ENCODE measurements at regions not wholly inside any gene's neighbourhood (a gene's known extent, or its start where the extent isn't known, plus 50 kb on each side); places are given as distances from the start of the nearest gene placed in this dataset.

DNA sequence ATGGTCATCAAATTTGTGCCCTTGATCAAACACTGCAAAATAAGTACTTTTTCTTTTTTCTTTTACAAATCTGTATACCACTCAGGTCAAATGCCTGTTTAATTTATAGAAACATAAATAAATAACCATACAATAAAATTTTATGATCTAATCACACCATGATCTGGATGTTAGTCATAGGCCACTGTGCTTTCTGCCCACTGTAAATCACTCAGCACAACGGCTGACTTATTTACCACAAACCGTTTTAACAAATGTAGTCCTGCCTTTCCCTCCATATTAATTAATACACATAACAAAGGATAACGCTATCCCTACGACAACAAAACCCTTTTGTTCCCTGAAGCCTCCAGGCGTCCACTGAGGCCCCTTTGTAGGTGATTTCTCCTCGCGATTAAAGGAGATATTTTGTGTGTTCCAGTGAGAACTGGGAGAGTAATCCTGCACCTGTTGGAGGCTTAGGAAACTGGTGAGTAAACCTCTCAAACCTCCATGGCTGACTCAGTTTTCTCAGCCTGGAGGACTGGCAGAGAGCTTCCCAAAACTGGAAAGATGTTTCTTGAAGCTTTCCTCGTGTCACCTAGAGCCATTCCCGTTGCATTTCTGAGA is 477.1 kb upstream of the SGCG start:
- no peak for DNase-seq

DNA sequence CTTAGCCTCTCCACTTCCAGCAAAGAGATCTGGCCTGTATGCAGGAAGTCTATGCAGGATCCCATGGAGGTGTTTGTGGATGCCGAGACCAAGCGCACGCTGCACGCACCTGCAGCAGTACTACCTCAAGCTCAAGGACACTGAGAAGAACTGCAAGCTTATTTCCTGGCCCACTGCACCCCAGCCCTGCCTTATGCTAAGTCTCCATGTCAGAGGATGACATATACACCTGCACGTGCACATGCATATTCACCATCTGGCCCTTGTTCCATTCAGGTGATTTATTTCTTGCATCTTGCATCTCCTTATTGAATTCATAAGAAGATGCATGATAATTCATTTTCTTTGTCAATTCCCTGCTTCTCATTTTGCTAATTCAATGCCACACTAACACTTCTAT is 472.8 kb upstream of the SGCG start:
- DNase-seq: no peak

DNA sequence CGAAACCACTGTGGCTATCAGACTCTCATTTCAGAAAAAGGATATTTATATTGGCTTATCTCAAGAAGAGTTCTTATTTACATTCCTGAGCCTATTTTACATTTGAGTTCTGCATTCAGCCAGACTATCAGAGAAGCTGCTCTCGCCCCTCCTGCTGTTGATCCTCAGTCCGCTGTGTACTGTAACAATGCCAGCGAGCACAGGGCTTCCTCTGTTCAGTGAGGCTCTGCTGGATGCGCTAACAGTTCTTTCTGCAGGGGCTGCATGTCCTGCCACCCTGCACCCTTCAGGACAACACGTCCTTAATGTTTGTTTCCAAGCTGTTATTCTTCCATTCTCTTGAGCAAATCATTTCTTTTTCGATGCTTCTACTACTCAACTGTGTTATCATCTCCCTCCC is 463.7 kb upstream of the SGCG start:
- DNase-seq: no peak

DNA sequence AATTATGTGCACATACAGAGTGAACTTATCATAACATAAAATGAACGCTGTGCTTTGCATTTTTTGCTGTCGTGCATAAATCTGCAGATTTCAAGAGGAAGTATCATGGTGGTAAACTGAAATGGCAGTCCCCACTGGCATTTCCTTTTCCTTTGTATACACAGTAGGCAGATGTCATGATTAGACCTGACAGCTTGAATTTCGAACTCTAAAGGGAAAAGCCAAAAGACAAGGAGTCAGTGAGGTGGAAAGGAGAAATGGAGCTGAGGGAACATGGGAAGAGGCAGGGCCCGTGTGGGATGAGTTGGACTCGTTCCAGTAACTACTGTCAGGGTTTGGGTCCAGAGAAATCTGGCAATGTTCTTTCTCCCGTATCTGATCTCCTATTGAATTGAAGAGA is 454.1 kb upstream of the SGCG start:
- DNase-seq: no peak

DNA sequence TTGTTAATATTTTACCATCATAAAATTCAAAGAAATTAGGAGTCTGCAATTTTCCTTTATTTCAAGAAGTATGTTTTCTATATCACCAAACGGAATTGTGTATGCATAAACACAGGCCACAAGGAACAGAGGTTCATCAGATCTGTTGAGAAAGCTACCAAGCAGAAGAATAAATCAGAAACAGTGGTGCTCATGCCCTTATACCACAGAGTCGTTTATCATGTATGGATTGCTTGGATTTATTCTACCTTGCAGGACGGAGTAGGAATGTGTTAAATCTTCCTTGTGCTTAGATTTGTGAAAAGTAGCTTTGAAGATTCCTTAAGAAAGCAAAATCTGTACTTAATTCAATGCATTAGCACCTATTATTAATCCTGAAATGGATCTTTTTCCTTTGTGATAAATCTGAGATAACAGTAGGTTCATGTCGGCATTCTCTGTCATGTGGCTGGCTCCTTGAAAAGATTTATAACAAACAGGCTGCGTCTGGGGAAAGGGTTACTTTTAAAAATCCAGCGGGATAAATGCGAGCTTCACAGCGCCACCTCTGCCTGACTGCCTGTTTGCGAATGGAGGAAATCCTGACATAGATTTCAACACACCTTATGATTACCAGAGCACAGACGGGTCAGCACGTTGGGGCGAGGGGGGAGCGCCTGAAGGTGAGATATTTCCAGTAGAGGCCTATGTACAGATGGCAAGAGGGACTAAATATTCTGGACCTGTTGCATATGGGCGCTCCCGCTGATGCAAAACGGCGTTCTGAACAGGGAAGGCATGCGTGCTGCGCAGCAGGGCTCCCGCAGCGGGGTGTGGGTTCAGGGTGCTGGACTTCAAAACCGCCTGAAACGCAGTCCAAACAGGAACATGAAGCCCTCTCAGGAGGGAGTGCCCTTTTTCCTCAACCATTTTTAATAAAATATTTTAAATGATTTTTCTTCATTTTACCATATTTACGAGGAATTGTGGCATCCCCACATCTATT is 445.5 kb upstream of the SGCG start:
- DNase-seq: no peak

DNA sequence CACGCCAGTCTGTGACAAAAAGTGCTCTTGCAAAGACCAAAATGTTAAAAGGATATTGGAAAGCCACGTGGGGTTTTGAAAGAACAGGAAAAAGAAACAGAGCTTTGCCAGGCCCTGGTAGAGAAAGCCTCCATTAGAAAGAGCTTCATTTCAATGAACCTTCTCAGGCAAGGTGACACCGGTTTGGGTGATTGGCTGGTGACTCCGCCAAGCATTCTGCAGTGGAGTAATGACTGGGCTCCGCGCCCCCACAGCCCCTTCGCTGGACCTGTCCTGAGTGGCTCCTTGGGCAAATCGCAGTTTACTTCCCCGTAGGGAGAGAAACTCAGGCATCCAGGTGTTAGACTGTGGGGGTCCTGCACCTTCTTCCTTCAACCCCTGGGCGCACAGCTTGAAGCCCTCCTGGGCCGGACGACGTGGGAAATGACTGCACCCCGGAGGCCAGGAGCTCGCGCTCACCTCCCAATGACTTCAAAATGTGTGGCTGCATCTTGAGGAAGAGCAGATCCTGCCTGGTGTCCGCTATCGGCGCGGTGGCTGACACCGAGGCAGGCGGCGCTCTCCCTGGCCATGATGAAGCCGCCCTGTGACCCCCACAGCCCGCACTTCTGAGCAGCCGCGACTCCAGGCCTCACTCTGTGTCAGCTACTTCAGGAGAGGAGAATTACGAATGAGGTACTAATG is 444.6 kb upstream of the SGCG start:
- no peak for DNase-seq

DNA sequence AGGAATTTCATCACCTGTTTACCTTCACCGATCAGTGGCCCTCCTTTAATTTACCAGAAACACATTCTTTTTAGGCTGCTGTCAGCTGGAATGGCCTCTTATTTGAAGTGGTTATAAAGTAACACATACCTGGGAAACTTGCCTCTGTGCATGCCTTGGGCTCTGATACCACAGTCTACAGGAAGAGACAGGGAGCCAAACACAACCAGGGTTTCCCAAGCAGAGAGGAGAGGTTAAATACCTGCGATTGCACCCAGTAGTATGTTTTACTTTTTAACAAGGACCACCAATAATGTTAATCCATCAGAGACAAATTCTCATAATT is 444.0 kb upstream of the SGCG start:
- no peak for DNase-seq

DNA sequence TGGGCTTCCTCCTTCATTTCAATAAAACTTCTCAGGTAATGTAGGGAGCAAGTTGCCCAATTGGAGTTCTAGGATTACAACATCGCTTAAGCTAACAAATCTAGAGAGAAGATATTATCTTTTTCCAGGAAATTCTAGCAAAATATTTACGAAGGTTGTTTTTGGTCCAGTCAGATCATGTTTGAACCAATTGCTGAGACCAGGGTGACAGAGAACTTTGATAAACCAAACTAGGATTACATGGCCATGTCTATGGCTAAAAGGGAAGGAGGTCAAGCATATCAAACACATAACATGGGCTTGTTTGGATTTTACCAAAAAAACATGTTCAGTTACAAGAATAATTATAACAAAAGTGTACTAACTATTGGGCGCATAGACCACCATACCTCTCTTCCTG is 442.4 kb upstream of the SGCG start:
- DNase-seq: no peak

DNA sequence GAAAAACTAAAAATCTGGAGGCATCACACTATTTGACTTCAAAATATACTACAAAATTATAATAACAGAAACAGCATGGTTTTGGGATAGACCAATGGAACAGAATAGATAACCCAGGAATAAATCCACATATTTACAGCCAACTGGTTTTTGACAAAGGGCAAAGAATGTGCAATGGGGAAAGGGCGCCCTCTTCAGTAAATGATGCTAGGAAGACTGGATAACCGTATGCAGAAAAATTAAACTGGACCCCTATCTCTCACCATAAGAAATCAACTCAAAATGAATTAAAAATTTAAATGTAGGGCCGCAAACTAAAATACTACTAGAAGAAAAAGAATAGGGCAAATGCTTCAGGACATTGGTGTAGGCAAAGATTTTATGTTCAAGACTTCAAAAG is 440.5 kb upstream of the SGCG start:
- no peak for DNase-seq

DNA sequence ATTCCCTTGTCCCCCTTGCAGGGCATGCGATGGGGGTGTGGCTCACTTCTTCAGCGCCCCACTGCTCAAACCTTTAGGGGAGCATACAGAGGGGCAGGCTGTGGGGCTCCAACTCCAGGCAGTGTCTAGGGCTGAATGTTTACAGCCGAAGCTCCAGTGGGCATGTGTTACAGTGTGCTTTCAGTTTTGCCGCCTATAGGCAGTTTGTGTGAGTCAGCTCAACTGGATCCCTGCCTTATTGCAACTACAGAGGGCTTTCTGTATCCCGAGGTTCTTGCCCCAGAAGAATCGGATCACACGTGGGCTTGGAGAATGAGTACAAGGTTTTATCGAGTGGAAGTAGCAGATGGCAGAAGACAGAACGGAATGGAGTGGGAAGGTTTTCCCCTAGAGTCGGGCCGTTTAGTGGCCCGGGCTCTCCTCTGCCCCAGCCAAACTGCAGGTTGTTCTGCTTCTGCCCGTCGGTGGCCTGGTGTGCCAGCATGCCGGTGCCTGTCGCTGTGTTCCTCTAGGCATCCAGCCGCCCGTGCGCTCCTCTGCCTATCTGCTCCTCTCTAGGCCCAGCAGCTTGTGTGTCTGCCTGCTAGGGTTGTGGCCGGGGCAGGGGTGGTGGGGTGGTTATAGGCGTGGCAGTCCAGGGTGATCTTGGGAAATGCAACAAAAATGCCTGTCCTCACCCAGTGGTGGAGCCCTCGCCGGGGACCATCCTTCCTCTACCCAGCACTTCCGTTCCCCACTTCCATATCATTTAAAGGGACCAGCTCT is 435.9 kb upstream of the SGCG start:
- no peak for DNase-seq

DNA sequence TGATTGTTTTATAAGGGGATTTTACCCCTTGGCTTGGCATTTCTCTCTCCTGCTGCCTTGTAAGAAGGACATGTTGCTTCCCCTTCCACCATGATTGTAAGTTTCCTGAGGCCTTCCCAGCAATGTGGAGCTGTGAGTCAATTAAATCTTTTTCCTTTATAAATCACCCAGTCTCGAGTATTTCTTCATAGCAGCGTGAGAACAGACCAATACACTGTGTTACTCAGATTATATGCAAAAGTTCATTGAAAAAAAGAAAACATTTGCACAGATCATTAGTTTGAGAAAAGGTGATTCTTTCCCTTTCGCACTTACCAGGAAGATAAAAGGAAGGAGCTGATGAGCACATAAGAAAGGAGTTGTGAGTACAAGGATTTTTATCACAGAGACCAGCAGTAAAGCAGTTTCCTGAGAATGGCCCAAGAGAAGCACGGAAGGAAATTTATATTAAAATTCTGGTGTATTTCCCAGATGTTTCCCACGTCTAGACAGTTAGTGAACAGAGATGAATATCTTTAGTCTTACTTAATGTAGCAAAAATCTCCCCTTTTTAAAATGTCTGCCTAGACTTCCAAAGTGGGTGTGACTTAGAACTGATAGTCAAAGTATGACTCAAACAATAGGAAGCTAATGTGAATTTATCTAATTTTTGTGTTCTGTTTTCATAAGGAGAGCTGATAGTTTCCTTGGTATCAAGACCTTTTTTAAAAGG is 431.8 kb upstream of the SGCG start:
- no peak for DNase-seq

DNA sequence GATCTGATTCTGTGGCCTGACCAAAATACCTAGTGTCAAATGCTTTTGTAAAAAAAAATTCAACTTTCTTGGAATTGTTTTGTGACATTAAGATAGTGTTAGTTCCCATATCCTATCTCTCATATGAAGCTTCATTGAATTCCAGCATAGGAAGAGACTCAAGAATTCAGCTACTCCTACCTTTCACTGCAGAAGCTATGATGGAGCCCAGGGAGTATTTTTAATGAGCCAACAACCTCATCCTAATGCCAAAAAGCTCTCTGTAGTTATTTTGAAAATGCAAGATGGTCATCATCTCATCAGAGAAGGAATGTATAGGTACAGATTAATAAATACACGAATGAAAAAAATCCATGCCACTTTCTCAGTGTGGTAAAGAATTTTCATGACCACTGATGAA is 431.2 kb upstream of the SGCG start:
- no peak for DNase-seq

DNA sequence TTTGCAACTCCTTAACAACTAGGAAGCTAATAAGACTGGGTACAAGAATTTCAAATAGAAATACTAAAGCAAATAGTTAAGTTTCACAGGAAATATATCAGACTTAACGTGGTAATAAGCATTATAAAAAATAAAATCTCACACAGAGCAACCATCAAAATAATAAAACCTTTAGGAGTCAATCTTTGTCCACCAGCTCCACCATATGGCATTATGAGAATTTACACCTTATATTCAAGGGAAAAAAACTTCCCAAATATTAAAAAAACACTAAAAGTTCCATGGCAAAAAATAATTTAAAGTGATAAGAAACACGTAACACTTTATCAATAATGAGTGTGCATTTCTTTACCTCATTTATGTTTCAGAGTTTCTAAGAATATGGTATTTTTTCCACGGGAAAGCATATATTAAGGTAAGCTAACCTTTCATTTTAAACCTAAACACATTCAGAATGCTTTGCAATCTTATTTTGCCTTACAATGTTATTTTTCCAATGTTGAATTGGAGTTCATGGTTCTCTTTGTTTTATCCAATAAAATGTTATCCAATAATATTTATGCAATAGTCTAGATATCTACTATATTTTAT is 423.2 kb upstream of the SGCG start:
- no peak for DNase-seq

DNA sequence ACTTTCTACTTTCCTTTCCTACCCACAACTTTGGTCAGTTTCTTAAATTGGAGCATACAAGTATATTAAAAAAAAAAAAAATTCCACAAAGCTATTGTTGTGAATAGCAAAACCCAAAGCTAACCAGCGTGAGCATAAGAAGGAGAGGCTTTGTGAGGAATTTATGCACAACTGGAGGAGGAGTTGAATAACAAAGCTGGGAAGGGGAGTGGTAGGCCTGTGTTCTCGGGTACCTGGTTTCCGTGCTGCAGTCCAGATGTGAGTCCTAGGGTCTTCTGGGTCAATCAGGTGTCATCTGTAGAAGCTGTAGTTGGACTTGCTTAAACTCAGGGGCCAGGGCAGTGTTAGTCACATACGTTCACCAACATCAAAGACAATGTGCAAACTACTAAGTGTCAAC is 422.5 kb upstream of the SGCG start:
- DNase-seq: no peak

DNA sequence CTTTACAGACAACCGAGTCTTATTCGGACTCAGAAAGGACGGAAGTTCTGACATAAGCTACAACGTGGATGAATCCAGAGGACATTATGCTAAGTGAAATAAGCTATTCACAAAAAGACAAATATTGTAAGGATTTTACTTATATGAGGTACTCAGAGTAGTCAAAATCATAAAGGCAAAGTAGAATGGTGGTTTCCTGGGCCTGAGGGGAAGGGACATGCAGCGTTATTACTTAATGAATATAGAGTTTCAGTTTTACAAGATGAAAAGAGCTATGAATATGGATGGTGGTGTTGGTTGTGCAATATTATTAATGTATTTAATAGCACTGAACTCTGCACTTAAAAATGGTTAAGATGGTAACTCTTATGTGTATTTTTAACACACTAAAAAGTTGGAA is 419.1 kb upstream of the SGCG start:
- DNase-seq: no peak

DNA sequence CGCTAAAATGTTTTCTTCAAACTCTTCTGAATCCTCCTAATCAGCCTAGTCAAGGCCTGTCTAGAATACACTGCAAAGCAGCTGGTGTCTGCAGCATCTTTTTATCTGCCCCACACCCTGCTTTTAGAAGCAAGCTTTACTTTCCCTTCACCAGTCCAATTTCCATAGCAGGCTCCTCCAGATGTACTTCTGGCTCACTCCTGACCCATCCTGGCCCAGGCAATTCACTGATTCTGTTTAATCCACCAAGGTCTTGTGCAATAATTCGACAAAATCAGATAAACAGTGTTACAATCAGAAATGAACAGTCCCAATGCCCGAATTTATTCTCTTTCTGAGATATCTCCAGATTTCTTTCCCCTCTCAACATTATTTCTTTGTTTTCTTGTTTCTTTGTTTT is 415.2 kb upstream of the SGCG start:
- DNase-seq: no peak

DNA sequence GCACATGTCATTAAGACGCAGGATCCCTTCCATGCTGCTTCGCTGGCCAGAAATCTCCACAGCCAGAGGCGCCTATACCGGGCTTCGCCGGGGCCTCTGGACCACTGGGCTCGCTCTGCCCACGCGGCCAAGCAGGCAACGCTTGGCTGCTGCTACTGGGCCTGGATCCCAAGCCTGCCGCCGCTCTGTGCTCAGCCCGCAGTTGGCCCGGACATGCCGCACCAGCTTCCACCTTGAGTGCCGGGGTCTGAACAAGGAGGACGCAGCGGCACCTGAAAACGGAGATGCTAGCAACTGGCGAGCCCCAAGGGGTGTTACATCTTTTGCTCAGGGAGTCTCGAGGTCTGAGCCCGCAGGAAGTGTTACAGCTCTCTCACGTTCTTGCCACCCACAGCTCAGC is 409.9 kb upstream of the SGCG start:
- no peak for DNase-seq

DNA sequence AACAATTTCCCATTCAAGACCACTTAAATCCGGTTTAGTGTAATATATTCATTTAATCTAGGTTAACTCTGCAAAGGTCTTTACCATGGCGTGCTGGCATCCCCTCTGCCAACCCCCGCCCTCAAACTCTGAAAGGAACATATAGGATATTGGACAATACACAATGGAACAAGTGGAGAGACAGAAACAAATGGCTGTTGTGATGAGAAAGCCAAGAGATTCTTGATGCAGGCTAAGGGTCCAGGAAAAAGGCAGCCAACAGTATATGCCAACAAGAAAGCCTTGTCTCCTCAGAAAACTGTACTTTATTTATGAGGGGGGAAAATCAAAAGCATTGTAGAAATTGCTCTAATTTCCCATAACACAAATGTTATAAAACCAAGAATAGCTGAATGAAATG is 407.3 kb upstream of the SGCG start:
- no peak for DNase-seq

DNA sequence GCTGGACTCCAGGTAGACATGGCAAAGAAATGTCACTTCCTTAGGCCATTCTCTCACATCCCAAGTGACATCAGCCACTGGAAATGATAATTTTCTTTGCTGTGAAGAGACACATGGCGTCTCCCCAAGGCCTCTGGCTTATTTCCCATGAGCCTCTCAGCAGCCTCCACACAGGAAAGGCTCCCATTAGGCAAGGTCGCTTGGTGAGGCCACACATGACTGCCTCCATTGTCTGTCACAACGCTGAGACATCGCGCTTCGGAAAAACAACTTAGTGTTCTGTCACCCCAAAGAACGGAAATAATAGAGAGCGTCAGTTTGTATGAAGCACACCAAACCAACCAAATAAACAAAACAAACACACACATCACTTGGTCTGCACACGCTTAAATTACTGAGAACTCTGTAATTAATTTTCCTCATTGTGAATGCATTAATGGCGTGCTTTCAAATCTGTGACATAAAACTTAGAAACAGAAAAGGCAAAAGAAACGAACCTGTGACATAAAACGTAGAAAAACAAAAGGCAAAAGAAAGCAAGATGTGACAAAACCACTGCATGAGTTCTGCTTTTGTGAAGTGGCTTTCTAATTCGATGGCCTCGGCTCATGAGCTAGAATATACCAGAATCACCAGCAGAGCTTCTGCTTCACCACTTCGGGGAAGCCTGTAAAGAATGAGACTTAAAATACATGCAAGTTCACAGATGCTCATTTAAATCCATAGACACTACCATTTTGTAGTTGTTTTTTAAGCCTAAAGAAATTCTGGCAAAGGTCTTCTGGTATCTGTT is 404.2 kb upstream of the SGCG start:
- DNase-seq: no peak

DNA sequence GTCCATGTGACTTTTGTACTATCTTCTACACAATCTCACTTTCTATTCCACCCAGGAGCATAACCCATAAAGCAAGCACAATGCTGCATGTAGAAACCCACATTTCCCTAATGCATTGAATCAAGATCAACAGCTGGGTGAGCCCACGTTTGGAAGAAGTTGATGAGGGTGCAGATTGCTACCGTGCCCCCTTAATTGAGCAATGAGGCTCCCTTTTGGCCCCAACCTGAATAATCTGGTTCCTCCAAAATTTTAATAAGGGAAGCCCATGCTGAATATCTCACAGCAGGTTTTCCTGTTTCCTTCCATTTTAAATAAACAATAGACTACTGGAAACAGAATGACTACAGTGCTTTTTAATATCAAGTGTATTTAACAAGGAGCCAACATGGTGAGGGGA is 403.6 kb upstream of the SGCG start:
- no peak for DNase-seq

DNA sequence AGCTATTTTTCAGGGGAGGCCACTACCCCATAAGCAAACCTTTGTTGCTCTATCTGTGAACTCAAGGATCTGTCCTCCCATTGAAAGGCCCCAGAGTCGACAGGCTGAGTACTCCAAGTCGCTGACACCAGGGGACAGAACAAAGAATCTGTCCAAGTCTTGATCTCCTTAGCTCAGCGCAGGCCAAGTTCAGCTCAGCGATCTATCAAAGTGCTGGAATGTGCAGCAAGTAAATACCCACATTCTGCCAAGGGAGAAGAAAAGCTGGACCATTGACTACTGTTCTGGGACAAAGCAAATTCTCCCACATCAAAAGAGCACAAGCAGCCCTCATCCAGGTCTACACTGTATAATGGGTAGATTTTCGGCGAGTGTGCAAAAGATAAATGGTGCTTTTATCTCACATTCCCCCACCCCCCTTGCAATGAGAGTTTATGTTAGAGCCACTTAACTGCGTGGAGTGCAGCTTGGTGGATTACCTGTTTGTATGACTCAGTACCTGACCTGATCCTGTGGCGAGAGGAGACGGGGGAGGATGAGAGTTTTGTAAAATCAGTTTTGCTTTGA is 391.7 kb upstream of the SGCG start:
- no peak for DNase-seq

All from left hindlimb (tissue), 1 donor.